Activated T-helper 1 cell treated with anti-CD3 and anti-CD28 coated beads, Interleukin-12 subunit alpha, Interleukin-12 subunit beta, Interleukin-2, Interleukin-4 antibody, amounts not matched to agents 30 ng/mL and 10 ng/mL and 1 ng/mL, durations not matched to agents 14 hours and 24 hours and 36 hours (primary cell): ENCODE measurements at regions not wholly inside any gene's neighbourhood (a gene's known extent, or its start where the extent isn't known, plus 50 kb on each side); places are given as distances from the start of the nearest gene placed in this dataset.
"Not testable (repeated sequence)": the region's sequence is repeated elsewhere in the genome, so short reads cannot be mapped to it uniquely, and the experiment has no call there.

Experiments used
- DNase-seq: peaks from one replicate; pipeline ENCODE4 v3.0.0; 2021; ENCODE audit warnings: low spot score
- H3K27ac Mint-ChIP-seq: one replicate; pipeline ENCODE4 v1.8.0; 2021; ENCODE audit warnings: mild to moderate bottlenecking, mixed read lengths
- H3K27me3 Mint-ChIP-seq: one replicate; pipeline ENCODE4 v1.8.0; 2022; ENCODE audit warnings: mild to moderate bottlenecking, moderate library complexity, mixed read lengths; ENCODE audit not compliant: insufficient read depth
- H3K36me3 Mint-ChIP-seq: one replicate; pipeline ENCODE4 v1.8.0; 2021; ENCODE audit warnings: low read depth, mixed read lengths
- H3K4me1 Mint-ChIP-seq: one replicate; pipeline ENCODE4 v1.8.0; 2021; ENCODE audit warnings: low read depth, mixed read lengths
- H3K4me3 Mint-ChIP-seq: one replicate; pipeline ENCODE4 v1.8.0; 2021; ENCODE audit warnings: mild to moderate bottlenecking, moderate library complexity, mixed read lengths
- H3K9me3 Mint-ChIP-seq: one replicate; pipeline ENCODE4 v1.8.0; 2021; ENCODE audit warnings: mixed read lengths
- intact Hi-C: fragments of 100-400 bp; cut with micrococcal nuclease; formaldehyde crosslinking; loops from one replicate; pipeline ENCODE4 v1.15.1; 2024

- H3K4me3 Mint-ChIP-seq, intact Hi-C loops, H3K4me1 Mint-ChIP-seq, DNase-seq, H3K9me3 Mint-ChIP-seq, H3K36me3 Mint-ChIP-seq, H3K27ac Mint-ChIP-seq, H3K27me3 Mint-ChIP-seq: not testable (repeated sequence)
Measured at GRCh38 chr6:115836374-115836773, 224.3 kb downstream of the FRK start.

DNA sequence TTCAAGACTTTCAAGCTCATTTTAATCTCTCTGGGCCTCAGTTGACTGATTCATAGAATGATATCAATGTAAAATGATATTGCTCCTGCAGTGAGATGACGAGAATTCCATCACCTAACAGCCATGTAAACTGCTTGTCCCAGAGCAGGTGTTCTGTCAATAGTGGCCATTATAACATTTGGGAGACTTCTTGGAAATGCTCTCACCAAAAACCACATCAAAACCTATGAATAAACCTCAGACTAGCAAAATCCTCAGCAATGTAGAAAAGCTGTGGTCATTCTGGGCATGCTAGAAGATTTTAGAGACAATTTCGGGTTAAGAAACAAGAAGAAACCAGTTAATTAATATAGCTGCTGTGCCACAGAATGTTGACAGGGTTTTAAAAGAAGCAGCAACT, 225.4 kb downstream of the FRK start:
- intact Hi-C loops, result no loop called here
- H3K27me3 Mint-ChIP-seq, result no peaks in the 10 kb centered on the region
- H3K27ac Mint-ChIP-seq, result no peak overlapping the region
- DNase-seq, result no peak
- H3K9me3 Mint-ChIP-seq, result no peaks in the 10 kb centered on the region
- H3K36me3 Mint-ChIP-seq, result no peaks in the 10 kb centered on the region
- no peaks in the 10 kb centered on the region for H3K4me1 Mint-ChIP-seq
- H3K4me3 Mint-ChIP-seq, result no peak overlapping the region

DNA sequence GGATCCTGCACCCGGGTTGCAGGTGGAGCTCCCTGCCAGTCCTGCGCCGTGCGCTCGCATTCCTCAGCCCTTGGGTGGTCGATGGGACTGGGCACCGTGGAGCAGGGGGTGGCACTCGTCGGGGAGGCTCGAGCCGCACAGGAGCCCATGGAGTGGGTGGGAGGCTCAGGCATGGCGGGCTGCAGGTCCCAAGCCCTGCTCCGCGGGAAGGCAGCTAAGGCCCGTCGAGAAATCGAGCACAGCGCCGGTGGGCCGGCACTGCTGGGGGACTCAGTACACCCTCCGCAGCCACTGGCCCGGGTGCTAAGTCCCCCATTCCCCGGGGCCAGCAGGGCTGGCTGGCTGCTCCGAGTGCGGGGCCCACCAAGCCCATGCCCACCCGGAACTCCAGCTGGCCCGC, 226.1 kb downstream of the FRK start:
- intact Hi-C loops, H3K36me3 Mint-ChIP-seq, H3K4me3 Mint-ChIP-seq, H3K9me3 Mint-ChIP-seq, H3K27ac Mint-ChIP-seq, H3K4me1 Mint-ChIP-seq, DNase-seq, H3K27me3 Mint-ChIP-seq: not testable (repeated sequence)

GRCh38 chr6:115832786-115833185, 227.9 kb downstream of the FRK start:
- no peak overlapping the region for H3K27ac Mint-ChIP-seq
- H3K4me1 Mint-ChIP-seq, result no peaks in the 10 kb centered on the region
- intact Hi-C loops, result no loop called here
- H3K36me3 Mint-ChIP-seq, result no peaks in the 10 kb centered on the region
- H3K27me3 Mint-ChIP-seq, result no peaks in the 10 kb centered on the region
- DNase-seq, result no peak
- H3K4me3 Mint-ChIP-seq, result no peak overlapping the region
- H3K9me3 Mint-ChIP-seq, result no peaks in the 10 kb centered on the region

DNA sequence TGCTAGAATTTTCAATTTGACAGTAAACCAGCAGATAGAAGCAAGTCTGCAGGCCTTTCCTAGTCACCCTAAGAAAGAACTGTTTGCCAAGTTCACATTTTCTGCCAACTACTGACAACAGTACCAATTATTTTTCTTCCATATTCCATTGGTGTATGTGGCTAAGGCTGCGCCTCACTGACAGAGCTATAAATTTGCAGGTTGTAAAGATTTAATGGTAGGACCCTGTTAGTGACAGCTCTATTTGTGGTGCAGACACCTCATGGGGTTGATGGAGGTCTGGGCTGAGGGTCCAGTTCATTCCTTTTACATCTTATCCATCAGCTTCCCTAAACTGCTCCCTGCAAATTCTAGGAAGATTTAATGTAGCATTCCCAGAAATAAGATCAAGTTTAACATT, 228.5 kb downstream of the FRK start:
- Mint-ChIP-seq H3K4me1 (no peaks in the 10 kb centered on the region), H3K36me3 (no peaks in the 10 kb centered on the region), H3K27ac (no peak overlapping the region), H3K9me3 (no peaks in the 10 kb centered on the region), H3K27me3 (no peaks in the 10 kb centered on the region), H3K4me3 (no peak overlapping the region)
- DNase-seq, result no peak
- intact Hi-C loops, result no loop called here

DNA sequence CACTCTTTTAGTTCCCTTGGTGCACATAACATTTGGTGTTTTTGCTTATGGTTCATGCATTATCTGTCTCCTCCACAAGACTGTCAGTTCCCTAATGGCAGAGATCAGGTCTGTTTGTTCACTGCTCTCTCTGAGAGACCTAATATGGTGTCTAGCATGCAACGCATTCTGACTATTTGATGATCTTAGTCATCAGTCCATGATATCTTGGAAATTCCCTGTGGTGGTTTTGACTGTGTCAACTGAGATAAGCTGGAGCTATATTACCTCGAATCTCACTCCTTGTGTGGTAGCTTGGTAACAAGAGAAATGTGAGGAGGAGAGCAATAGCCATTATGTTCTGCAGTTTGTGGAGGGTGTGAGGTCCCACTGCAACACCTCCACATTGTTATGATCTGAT, 229.8 kb downstream of the FRK start:
- Mint-ChIP-seq H3K27ac (no peak overlapping the region), H3K27me3 (no peaks in the 10 kb centered on the region), H3K9me3 (no peaks in the 10 kb centered on the region), H3K36me3 (no peaks in the 10 kb centered on the region), H3K4me1 (no peaks in the 10 kb centered on the region), H3K4me3 (no peak overlapping the region)
- no peak for DNase-seq
- intact Hi-C loops, result no loop called here

- no peak overlapping the region for H3K4me3 Mint-ChIP-seq
- no peaks in the 10 kb centered on the region for H3K9me3 Mint-ChIP-seq
- no peaks in the 10 kb centered on the region for H3K27me3 Mint-ChIP-seq
- no peak overlapping the region for H3K27ac Mint-ChIP-seq
- no peak for DNase-seq
- no peaks in the 10 kb centered on the region for H3K36me3 Mint-ChIP-seq
- no peaks in the 10 kb centered on the region for H3K4me1 Mint-ChIP-seq
- intact Hi-C loops, result no loop called here
Measured at GRCh38 chr6:115821798-115822197, 238.9 kb downstream of the FRK start.

- intact Hi-C loops, result no loop called here
- no peaks in the 10 kb centered on the region for H3K36me3 Mint-ChIP-seq
- H3K4me3 Mint-ChIP-seq, result no peak overlapping the region
Measured at GRCh38 chr6:115819506-115819905, 241.2 kb downstream of the FRK start.

DNA sequence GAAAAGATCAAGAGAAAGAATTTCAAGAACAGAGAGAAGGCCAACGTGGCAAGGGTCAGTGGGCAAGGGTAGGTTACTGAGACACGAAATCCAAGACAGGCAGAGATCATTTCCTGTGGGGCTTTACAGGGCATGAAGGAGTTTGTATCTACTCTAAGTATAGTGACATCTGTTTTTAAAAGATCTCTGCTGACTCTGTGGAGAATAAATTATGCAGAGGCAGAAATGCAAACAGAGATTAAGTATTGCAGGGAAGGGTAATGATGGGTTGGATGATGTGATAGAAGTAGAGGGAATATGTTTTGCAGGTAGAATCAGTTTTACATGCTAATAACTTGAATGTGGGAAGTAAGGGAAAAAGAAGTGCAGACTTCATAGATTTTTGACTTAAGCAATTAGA, 243.5 kb downstream of the FRK start:
- no peaks in the 10 kb centered on the region for H3K9me3 Mint-ChIP-seq
- no peaks in the 10 kb centered on the region for H3K27me3 Mint-ChIP-seq
- no peak for DNase-seq
- no peak overlapping the region for H3K27ac Mint-ChIP-seq
- intact Hi-C loops, result no loop called here
- H3K4me1 Mint-ChIP-seq, result no peaks in the 10 kb centered on the region
- H3K4me3 Mint-ChIP-seq, result no peak overlapping the region
- H3K36me3 Mint-ChIP-seq, result no peaks in the 10 kb centered on the region

More at GRCh38 chr6:115819506-115819905, 241.2 kb downstream of the FRK start:
- Mint-ChIP-seq H3K9me3 (no peaks in the 10 kb centered on the region), H3K27me3 (no peaks in the 10 kb centered on the region), H3K4me1 (no peaks in the 10 kb centered on the region), H3K27ac (no peak overlapping the region)
- no peak for DNase-seq

DNA sequence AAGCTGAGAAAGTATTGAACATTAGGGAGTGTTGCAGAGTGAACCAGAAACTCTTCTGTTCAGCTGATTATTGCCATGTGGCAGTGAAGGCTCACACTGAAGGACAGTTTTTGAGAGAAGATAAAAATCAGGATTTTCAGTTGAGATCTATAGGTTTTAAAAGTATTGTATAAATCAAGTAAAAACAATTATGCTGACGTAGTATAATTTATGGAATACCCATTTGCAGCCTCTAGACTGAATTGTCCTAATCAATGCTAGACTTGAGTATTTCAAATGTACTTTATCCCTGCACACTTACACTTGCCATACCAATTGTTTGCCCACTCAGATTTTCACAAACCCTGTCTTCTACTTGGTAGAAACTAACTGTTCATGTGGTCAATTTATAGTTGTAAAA, 245.8 kb downstream of the FRK start:
- no peaks in the 10 kb centered on the region for H3K9me3 Mint-ChIP-seq
- no peak for DNase-seq
- intact Hi-C loops, result no loop called here
- H3K27me3 Mint-ChIP-seq, result no peaks in the 10 kb centered on the region
- no peak overlapping the region for H3K27ac Mint-ChIP-seq
- H3K4me3 Mint-ChIP-seq, result no peak overlapping the region
- H3K4me1 Mint-ChIP-seq, result no peaks in the 10 kb centered on the region
- H3K36me3 Mint-ChIP-seq, result no peaks in the 10 kb centered on the region

- Mint-ChIP-seq H3K4me1 (no peaks in the 10 kb centered on the region), H3K27ac (no peak overlapping the region), H3K36me3 (no peaks in the 10 kb centered on the region), H3K9me3 (no peaks in the 10 kb centered on the region), H3K27me3 (no peaks in the 10 kb centered on the region), H3K4me3 (no peak overlapping the region)
- intact Hi-C loops, result no loop called here
- no peak for DNase-seq
Measured at GRCh38 chr6:115811541-115811940, 249.2 kb downstream of the FRK start.

DNA sequence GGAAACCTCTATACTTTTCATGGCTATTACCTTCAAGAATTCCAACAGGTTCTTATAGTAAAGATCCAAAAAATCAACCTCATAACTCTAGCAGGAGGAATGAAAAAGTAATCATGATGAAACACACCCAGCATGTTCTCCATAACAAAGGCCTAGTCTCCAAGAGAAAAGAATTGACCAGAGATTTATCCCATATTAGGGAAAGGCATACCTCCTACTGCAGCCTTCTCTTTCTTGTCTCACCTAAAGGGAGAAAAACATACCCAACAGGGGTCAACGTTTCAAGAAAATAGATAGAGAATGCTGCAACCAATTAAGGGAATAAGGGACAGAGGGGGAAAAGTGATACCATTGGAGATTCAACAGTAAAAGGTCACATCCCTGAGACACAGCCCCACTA, 262.5 kb downstream of the FRK start:
- H3K4me1 Mint-ChIP-seq, result no peaks in the 10 kb centered on the region
- H3K27ac Mint-ChIP-seq, result no peak overlapping the region
- no peaks in the 10 kb centered on the region for H3K9me3 Mint-ChIP-seq
- intact Hi-C loops, result no loop called here
- H3K36me3 Mint-ChIP-seq, result no peaks in the 10 kb centered on the region
- no peak overlapping the region for H3K4me3 Mint-ChIP-seq
- no peak for DNase-seq
- H3K27me3 Mint-ChIP-seq, result no peaks in the 10 kb centered on the region

DNA sequence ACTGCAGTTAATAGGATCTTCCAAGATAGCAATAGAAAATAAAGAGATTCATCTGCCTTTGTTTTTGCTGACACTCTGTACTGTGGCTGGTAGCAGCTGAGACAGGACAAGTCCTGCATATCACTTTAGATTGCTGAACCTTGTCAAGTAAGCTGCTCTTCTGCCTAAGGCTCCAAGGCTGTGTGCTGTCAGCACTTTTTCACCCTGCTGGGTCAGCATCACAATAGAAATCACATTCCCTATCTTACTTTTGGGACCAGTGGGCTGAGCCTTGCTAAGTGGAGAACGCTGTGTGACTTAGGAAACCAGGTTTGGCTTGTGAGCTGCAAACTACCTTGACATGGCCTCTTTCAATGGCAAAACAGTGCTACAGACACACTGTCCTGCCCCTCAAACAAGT, 263.9 kb downstream of the FRK start:
- H3K27ac Mint-ChIP-seq, result no peak overlapping the region
- H3K4me3 Mint-ChIP-seq, result no peak overlapping the region
- H3K9me3 Mint-ChIP-seq, result no peaks in the 10 kb centered on the region
- H3K4me1 Mint-ChIP-seq, result no peaks in the 10 kb centered on the region
- no peaks in the 10 kb centered on the region for H3K36me3 Mint-ChIP-seq
- no peak for DNase-seq
- no peaks in the 10 kb centered on the region for H3K27me3 Mint-ChIP-seq
- intact Hi-C loops, result no loop called here

DNA sequence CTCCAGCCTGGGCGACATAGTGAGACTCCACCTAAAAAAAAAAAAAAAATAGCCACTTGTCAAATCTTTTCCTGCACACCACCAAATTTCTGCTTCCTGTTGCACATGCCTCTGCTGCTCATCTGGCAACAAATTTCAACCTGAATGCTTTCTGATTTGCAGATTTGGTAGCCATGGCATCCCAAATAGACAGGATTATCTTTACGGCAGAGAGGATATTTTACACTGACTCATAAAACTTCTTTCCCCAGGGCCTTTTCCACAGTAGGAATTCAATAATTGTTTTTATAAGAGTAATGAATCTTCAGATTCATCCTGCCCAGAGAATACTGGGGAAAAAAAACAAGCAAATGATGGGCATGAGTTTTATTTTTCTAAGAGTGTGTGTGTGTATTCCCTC, 264.6 kb downstream of the FRK start:
- Mint-ChIP-seq H3K27ac (no peak overlapping the region), H3K27me3 (no peaks in the 10 kb centered on the region), H3K4me1 (no peaks in the 10 kb centered on the region), H3K9me3 (no peaks in the 10 kb centered on the region), H3K4me3 (no peak overlapping the region), H3K36me3 (no peaks in the 10 kb centered on the region)
- intact Hi-C loops, result no loop called here
- no peak for DNase-seq
